A204.1 (cell line): ENCODE measurements at regions not wholly inside any gene's neighbourhood (a gene's known extent, or its start where the extent isn't known, plus 50 kb on each side); places are given as distances from the start of the nearest gene placed in this dataset.
"Not testable (repeated sequence)": the region's sequence is repeated elsewhere in the genome, so short reads cannot be mapped to it uniquely, and the experiment has no call there.

Experiments used
- FAIRE-seq: peaks from 2 replicates; lab custom pipeline; 2012; peaks lifted over from hg19 to GRCh38; lab: Jason Lieb, UNC

DNA sequence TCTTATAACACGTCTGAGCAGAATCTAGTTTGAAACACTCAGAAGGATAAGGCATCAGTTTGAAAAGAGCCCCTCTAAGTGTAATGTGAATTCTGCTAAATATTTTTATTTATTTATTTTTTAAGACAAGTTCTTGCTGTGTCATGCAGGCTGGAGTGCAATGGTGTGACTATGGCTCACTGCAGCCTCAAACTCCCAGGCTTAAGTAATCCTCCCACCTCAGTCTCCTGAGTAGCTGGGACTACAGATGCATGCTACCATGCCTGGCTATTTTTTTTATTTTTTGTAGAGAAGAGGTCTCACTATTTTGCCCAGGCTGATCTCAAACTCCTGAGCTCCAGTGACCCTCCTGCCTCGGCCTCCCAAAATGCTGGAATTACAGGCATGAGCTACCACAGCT, 225.9 kb upstream of the SEL1L start:
- no peak for FAIRE-seq

DNA sequence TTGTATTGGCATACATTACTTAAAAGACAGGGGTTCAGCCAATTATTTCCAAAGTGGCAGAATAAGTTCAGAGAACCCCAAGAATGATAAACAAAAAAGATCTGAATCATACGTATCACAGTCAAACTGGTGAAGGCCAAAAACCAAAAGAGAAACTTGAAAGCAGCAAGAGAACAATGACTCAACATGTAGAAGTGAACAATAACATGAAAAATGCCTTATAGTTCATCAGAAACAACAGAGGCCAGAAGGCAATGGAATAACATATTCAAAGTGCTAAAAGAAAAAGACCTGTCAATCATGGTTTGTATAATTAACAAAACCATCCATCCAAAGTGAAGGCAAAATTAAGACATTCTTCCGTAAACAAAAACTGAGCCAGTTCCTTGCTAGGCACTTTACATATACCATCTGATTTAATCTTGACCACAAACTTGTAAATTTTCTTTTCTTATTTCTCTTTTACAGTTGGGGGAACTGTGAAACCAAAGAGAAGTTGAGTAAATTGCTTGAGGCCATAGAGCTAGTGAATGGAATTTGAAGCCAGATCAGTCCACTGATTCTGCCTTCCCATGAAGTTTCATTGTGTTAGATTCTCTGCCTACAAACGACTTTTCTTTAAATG, 232.1 kb upstream of the SEL1L start:
- no peak for FAIRE-seq

DNA sequence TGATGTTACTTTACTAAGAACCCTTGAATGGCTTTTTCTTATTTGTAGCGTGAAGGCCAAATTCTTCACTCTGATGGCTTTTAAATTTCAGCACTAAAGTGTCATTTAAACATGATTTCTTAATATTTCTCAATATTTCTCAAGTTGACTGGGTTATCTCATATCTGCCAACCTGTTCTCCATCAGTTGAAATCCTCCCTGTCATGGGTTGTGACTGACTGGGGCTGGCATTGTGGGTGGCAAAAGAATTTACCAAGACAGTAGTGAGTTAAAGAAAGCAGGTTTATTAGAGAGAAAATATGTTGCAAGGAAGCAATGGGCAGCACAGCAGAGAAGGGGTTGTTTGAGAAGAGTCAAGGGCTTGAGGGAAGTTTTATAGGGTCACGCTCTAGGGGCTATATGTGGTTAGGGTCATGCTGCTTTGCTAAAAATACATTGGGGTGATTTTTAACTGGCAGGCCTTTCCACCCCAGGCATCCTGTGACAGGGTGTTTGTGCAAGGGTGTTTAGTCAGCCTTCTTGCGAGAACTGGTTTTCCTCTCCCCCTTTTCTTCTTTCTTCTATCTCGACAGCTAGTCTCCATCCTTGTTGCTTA, 232.8 kb upstream of the SEL1L start:
- no peak for FAIRE-seq

DNA sequence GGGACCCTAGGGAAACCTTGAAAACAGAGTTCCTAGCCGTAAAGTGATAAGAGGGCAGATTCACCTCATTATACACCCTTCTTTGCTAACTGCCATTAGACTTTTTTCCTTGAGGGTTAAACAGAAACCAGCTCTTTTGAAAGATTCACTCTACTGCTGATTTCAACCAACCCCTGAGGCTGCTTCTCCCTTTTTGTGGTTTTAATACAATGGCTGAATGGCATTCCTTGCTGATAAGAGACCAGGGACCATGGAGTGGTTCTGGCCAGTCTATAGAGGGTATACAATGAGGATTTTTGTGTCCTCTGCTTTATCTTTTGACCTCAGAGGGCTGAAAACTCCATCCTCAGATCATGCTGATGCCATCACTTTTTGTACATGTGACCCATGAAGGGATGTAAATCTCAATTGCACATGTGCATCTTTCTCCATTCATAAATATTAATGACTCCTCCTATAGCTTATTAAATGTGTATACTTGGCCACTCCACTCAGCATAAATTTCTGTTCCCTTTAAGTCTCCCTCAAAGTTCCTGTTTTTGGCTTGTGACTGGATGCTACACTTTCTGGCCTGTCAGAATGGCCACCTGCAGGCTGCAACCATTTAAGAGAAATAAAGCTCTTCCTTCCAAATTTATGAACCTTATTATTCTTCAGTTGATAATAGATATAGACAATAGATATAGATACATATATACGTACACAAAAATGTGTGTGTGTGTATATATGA, 233.8 kb upstream of the SEL1L start:
- no peak for FAIRE-seq

DNA sequence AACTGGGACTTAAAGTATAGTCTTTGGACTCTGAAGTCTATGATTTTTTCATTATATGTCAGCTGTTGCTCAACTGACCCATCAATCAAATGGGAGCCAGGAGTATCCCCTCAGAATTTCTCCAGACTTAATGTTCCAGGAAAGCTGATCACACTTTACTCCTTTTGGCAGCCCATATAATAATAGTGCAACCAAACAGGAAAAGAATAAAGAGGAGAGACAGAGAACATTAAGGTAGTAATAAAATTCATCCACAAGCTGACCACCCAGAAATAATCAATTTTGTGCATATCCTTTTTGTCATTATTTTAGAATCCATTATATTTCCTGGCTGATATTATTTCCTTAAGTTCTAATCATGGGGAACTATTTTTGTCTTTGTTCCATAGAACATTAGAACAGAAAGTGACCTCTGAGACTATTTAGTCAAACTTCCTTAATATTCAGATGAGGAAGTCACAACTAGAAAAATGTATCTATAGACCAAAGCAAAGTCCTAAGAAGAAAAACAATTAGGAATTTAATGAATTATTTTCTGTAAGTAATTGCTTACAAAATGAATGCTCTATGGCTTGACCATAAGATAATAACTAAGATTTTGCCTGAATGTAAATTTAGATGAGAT, 238.1 kb upstream of the SEL1L start:
- no peak for FAIRE-seq

DNA sequence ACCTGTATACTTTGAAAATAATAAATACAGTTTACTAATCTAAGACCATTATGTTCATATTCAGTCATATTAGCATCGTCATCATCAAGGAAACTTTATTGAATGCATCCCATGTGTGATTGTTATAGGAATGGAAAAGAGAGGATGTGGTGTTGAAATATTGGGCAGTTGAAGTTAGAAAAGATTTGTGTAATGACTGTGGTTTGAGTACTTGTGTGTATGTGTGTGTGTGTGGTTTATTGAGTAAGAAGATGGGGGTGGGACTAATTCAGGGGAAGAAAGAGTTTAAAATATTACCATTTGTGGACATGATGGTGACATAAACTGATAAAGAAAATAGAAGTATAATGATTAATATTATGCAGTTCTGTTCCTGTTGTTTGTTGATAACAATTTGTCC, 238.7 kb upstream of the SEL1L start:
- FAIRE-seq: no peak

DNA sequence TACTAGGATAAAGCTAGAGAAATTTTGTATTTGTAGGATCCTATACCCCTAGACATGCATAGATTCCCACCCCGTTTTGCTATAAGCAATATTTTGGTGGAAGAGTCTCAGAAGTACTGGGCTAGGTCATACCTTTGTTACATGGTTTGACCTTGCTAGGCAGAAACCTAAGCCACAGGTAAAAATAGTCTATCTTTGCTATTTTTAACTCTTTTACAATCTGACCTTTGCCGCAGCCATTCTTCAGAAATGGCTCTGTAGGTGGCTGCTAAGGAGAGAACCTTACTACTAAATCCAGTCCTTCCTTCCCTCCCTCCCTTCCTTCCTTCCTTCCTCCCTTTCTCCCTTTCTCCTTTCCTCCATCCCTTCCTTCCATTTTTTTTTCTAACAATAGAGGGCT, 242.9 kb upstream of the SEL1L start:
- no peak for FAIRE-seq

DNA sequence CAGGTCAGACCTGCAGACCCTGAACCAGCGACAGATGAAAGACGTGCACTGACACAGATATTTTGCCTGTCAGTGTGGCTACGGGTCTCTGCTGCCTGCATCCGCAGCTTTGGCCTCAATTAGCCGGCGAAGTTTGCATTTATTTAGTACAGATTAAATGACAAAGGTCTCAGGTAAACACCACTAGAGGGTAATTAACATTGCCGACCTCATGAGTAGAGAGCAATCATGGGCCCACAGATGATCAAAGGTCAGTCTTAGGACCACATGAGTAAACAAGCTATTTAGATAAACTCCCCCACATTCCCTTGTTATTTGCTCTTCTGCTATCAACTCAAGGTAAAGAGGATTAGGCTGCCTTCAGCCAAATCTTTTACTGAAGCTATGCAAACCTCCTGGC, 248.1 kb upstream of the SEL1L start:
- not testable (repeated sequence) for FAIRE-seq

DNA sequence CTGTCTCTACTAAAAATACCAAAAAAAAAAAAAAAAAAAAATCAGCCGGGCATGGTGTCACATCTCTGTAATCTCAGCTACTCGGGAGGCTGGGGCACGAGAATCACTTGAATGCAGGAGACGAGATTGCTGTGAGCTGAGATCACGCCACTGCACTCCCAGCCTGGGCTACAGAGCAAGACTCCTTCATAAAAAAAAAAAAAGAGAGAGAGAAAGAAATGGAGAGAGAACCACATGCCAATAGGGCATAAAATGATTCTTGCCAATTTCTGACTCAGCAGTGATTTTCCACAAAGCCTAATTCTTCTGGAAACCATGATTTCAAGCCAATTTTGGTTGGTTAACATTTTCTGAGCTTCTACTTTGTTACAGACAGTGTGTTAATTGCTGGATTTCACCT, 250.4 kb upstream of the SEL1L start:
- no peak for FAIRE-seq

DNA sequence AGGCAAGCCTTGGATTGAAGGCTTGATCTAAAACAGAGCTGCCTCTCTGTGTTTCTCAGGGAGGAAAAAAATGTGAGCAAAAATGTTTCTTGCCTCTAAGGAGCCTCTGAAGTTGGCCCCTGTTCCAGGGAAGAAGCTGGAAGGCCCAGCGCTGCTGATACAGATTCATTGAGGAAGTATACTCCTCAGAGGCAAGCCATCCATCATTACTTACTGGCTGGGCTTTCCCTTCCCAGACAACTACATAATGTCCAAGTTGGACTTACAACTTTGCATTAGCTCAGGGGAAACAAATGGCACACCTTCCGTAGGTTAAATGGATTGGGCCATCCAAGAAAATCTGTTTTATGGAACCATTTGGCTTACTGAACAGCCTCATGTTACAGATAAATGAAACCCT, 263.7 kb upstream of the SEL1L start:
- no peak for FAIRE-seq

DNA sequence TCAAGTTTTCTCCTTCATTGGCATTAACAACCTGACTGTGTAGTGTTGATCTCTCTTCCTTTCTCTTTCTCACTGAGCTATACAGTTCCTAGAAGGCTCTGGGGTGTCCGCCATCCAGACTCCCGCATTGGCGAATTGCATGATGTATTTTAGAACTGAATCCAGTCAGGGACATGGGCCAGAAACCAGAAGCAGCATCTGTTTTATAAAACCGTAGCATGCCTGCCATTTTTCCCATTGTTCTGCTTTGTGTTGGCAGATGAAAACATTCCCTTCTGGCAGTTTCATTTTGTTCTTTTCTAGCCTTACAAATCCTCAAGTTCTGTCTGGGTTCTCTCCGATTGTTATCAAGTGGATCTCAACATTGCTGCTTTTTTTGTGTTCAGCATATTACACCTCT, 268.3 kb upstream of the SEL1L start:
- no peak for FAIRE-seq

DNA sequence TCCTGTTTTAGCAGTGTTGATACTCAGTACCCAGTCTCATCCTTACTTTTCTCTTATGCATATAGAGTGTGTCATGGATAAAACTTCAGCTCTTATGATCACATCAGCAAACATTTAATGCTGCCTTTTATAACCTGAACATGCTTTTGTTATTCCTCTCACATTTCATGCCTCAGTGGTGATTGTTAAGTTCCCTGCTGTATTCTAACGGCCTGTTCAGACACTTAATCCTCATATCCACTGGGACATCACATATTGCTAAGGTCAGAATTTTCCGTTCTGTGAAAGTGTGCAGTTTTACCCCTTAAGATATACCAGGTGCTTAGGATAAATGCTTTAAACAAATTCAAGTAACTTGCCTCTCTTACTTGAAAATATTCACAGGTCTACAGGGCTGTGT, 268.7 kb upstream of the SEL1L start:
- FAIRE-seq: no peak

DNA sequence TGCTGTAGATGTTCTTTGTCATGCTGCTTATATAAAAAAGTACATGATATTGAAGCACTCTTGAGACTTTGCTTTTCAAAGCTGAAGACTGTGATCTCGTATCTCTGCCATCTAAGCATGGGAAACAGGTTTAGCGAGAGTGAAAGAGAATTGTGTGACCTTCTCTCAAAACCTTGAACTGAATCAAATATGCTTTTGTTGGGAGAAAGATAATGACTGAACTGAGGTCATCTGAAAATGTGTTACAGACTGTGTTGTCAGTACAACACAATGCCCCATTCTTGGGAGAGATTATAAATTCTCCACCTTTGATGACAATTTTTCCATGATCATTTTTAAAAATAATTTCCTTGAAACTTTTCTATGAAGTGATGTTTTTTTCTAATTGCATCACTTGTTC, 272.1 kb upstream of the SEL1L start:
- FAIRE-seq: no peak

DNA sequence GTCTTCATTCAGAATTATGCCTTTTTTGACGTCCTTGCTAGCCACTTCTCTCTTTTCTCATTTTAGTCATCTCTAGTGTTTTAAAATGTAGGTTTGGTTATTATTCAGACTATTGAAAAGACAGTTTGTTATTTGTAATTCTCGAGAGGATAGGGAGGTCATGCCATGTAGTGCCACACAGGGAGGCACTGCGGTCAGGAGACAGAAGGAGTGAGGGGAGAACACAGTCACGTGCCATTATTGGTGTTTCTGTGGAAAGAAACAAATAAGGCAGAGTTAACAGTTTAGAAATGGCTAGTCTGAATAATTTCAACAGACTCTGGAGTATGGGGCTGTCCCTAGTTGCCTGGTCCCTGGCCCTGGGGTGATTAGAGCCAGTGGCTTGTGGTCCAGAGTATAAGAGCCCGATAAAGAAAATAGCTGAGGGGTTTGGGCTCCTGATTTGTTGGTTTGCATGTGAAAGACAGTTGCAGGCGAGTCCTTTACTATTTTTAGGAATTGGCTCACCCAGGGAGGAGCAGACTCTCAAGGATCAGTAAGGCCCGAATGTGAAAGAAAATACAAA, 278.1 kb upstream of the SEL1L start:
- FAIRE-seq: no peak

DNA sequence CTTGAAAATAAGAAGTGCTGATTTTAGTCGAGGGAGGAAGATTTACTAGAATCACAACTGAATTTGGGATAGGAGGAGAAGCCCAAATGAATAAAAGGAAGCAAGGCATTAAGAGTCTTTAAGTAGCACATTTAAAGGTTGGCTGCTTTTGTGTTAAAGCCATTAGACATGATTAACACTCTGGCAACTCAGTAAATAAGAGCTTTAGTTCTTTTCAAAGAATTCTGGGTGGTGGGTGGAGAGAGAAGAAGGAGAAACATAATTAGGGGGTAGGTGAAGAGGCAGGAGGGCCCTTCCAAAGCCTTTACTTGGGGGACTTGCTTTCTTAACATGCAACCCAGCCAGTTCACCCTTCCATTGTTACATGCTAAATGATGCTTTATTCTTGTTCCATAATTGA, 284.6 kb upstream of the SEL1L start:
- no peak for FAIRE-seq

DNA sequence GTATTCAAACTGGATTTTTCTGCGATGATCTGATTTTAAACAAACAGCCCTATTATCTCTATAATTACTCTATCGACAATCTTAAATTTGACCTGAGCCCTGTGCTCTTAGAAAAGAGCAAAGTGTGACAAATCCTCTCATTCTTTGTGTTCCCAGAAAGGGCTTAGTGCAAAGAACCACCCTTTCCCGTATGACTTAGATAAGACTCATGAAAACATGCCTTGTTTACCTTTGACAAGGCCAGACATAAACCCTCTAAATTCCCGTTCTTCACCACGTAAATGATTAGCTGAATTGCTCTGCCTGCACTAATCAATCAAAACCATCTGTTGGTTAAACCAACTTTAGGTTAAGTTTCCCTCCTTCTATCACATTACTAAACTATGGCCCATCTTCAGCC, 285.7 kb upstream of the SEL1L start:
- no peak for FAIRE-seq

DNA sequence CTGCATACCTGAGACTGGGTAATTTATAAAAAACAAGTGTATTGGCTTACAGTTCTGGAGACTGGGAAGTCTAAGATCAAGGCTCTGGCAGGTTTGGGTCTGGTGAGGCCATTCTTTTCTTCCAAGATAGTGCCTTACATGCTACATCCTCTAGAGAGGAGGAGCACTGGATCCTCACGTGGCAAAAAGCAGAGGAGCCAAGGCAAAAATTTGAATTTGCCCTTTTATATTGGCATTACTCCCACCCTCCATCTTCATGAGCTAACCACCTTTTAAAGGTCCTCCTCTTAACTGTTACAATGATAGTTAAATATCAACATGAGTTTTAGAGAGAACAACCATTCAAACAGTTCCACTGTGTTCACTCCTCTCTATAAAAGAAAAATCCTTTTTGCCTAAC, 286.3 kb upstream of the SEL1L start:
- FAIRE-seq: no peak

DNA sequence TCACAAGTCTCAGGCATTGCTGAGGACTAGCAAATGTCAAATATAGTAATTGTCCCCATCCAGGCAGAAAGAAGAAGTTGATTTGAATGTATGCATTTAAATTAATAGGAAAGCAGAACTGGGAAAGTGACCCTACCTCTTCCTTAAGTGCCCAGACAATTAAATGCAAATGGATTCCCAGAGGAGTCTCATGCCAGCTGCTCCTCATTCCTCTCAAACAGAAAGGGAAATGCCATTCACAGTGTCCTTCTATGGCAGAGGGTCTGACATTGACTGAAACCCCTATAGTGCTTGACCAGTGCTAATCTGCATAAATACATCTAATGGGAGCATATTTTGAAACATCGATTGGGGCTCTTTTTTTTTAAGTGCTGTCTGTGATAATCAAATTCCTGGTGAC, 292.4 kb upstream of the SEL1L start:
- FAIRE-seq: no peak

DNA sequence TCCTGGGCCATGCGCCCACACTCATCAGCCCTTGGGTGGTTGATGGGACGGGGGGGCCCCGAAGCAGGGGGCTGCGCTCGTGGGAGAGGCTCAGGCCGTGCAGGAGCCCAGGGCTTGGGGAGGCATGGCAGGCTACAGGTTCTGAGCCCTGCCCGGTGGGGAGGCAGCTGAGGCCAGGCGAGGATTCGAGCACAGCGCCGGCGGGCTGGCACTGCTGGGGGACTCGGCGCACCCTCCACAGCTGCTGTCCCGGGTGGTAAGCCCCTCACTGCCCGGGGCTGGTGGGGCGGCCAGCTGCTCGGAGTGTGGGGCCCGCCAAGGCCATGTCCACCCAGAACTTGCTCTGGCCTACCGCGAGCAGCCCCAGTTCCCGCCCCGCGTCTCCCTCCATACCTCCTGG, 295.8 kb upstream of the SEL1L start:
- FAIRE-seq: no peak

DNA sequence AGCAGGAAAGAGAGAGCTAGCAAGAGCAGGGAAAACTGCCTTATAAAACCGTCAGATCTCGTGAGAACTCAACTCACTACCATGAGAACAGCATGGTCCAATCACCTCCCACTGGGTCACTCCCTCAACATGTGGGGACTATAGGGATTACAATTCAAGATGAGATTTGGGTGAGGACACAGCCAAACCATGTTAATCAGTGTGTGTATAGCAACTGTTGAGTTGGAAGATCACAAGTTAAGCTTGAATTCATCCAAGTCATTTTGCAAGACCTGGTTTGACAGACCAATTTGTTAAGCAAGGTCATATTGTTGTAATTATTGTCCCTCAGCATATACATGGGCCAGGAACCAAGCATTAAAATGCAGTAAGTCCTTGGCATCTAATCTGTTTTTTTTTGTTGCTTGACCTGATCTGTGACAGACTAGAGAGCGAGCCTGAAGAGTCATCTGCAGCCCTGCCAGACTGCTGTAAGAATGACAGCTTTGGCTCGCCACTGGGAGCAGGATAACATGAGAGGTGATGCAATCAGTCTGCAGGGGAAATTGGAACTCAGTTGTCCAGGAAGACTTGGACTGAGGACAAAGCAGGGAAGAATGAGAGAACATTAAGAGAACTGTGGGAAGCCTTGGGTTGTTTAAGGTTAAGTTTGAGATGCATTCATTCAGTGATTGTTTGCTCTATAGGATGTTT, 297.6 kb upstream of the SEL1L start:
- FAIRE-seq: no peak

DNA sequence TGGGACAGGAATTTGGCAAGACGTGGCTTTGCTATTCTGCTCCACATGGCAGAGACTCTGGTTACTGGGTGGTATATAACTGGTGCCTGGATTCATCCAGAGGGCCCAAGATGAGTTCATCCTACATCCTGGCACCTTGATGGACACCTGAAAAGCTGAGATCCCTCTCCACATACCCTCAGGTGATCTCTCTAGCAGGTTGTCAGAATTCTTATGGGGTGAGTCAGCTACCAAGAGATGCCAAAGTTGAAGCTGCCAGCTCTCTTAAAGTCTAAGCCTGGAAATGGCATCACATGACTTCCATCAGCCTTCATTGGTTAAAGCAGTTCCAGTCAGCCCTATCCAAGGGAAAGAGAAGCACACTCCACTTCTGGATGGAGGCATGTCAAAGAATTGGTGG, 300.7 kb upstream of the SEL1L start:
- no peak for FAIRE-seq

DNA sequence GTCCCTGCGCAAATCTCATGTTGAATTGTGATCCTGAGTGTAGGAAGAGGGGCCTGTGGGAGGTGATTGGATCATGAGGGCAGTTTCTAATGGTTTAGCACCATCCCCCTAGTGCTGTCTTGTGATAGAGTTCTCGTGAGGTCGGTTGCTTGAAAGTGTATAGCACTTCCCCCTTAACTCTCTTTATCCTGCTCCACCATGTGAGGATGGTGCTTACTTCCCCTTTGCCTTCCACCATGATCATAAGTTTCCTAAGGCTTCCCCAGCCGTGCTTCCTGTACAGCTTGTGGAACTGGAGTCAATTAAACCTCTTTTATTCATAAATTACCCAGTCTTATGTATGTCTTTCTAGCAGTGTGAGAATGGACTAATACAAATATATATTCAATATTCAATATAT, 303.7 kb upstream of the SEL1L start:
- FAIRE-seq: no peak

DNA sequence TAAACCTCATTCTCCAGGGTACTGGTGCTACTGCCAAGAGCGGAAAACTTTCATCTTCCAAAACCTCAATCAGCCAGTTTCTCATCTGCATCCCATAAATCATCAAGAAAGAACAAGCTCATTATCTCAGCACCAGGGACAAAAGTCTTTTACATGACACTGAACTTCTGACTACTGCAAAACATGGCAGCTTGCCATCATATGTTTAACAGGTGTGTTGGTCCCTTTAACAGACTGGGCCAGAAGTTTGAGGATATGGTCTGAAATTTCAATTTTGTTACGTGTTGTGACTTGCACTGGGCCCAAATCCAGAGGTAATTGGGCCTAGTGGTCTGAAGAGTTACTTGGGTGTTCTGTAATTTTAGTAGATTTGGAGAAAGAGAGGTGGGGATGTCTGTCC, 305.4 kb upstream of the SEL1L start:
- no peak for FAIRE-seq
